HG03039 (cell line): ENCODE measurements at regions not wholly inside any gene's neighbourhood (a gene's known extent, or its start where the extent isn't known, plus 50 kb on each side); places are given as distances from the start of the nearest gene placed in this dataset.

ENCODE experiments used
- ATAC-seq: cut with Tn5 transposase; IDR thresholded peaks from one replicate; pipeline ENCODE4 v1.9.1; 2021; ENCODE audit warnings: mild to moderate bottlenecking, moderate library complexity; ENCODE audit not compliant: unreplicated experiment

- no peak for ATAC-seq
Observed at GRCh38 chr3:187949093-187949820, 204.0 kb upstream of the BCL6 start.

DNA sequence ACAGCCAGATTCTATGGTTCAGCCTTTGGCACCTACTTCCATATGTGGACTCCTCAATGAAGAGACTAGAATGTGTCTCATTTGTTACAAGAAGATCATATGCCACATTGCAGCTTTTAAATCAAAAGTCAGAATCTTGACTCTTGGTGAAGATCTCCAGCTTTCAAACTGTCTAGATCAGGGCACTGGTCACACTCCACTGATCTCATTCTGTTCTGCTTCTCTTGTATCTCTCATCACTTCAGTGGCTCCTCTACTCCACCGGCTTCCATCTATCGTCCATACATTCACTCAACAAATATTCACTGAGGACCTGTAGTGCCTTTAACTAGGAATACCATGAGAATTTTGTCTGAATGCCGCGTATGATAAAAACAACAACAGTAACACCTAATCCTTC lies 203.3 kb upstream of the LPP start:
- ATAC-seq = no peak

GRCh38 chr3:187951452-187952190 lies 202.3 kb upstream of the LPP start:
- ATAC-seq = no peak

- no peak for ATAC-seq
Observed at GRCh38 chr3:187952849-187953248, 201.1 kb upstream of the LPP start.

DNA sequence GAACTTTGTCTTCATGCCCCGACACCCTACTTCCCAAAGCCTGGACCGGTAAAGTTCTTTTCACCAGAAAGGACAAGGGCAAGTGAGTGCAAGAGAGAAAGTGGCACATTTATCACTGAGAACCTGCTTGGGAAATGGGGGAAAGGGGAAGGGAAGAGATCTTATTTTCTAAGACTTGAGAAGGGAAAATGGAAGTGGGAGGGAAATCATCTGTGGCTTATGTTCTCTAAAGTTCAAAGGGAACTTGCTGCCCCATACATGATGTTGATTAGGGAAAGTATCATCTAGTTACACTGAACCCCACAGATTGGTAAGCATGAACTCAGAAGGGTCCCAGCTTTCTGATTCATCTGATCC lies 199.5 kb upstream of the LPP start:
- no peak for ATAC-seq

- ATAC-seq = no peak
Observed at GRCh38 chr3:187954873-187955586, 198.9 kb upstream of the LPP start.

GRCh38 chr3:187955587-187955952 lies 198.4 kb upstream of the LPP start:
- ATAC-seq = no peak

DNA sequence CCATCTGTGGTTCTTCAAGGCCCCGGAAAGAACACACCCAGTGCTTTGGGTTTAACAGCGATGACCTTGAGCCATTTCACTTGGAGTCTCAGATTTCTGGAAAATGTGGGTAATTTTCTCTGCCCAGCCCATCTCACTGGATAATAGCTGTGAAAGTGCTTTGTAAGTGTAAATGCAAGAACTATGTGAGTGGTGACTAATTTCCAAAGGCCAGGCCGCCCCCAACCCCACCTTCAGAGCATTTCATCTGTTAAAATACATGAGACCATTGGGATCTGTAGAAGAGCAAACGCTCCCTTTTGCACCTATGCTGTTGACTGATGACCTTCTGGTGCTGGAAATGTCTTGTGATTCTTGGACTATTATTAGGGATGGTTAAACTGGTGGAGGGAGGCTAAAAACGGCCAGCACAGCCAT lies 196.8 kb upstream of the LPP start:
- ATAC-seq = no peak

GRCh38 chr3:187957582-187957981 lies 196.4 kb upstream of the LPP start:
- ATAC-seq = no peak

- ATAC-seq = no peak
Observed at GRCh38 chr3:187958432-187959003, 195.4 kb upstream of the LPP start.

DNA sequence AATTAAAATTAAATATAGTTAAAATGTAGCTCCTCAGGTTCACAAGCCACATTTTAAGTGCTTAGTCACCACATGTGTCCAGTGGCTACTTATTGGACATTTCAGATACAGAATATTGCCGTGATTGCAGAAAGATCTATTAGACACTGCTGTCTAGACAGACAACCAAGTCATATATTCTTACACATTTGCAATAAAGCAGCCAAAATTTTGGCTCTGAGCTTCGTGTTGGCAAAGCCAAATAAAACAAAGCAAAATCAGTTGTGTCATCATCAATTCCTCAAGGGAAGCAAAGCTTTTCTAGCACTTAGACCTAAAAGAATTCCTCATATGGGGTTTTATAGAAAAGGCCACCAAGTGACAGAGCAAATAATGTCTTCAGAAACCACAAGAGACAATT lies 193.1 kb upstream of the LPP start:
- ATAC-seq = no peak

DNA sequence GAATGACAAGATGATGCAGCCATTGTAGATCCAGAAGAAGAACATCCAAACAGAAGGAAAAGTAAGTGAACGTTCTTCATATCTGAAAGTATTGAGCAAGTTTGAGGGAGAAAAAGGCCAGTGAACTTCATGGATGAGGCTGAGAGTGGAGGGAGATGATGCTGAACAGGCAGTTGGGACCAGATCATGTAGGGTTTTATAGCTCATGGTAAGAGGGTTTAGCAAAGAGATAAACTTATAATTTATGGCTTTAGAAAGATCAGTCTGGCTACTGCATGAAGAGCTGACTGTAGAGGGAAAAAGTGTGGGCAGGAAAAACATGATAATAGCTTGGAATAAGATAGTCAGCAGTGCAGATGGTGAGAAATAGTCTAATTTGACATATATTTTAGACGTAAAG lies 192.6 kb upstream of the LPP start:
- ATAC-seq = no peak

DNA sequence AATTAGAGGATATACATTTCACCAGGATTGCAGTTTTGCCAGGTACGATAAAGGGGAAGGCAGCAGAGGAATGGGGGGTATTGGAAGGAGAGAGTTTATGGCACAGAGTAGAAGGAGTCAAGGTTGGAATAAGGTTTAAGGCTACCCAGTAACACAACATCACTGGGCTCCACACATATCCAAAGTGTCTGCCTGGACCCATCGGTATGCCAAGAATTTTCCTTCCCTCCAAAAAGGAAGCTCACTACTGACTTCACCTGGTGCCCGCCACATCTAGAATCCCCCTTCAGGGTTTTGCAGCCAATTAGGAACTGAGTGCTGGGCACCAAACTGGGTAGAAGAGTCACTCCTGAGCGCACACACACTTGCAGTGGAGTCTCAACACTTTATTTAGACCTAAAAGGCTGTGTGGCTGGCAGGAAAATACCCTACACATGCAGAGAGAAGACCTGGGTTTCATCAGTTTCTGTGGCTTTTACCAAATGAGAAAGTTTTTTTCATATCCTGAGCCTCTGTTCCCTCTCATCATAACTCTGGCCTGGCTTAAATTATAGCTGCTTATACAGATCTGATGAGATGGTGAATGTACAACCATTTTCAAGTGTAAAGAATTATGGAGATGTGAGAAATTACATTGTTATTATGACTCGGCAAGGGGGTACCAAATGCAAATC lies 190.8 kb upstream of the LPP start:
- no peak for ATAC-seq

DNA sequence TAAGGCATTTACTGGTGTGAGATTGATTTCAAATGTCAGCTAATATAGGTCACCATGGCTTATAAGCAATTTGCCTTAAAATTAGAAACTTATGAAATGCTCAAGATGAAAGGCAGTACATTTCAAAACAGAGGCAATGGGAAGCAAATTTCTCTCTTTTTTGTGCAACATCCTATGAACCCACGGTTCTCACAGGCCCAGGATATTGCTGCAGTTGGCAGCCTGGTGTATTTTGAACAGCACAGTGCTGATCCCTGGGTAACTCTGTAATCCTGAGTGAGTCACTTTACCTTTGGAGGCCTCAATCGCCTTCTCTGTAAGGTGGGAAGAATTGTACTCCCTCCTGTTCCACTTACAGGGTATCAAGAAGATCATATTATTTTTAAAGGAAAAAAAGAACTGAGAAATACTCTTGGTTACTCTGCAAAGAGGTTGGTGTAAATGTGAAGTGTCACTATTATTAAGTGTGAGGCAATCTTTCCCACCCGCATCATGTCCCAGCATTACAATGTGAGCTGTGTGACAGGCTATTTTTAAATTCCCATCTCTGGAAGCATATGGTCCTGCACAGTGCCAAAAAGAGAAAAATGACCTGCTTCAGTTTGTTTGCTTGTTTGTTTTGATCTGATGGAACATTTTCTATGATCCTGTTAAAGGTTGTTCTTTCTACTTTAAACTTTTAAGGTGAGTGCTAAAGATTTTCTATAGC lies 190.1 kb upstream of the LPP start:
- ATAC-seq = no peak

- ATAC-seq = no peak
Observed at GRCh38 chr3:187964760-187965159, 189.2 kb upstream of the LPP start.

- no peak for ATAC-seq
Observed at GRCh38 chr3:187966096-187966495, 187.9 kb upstream of the LPP start.

GRCh38 chr3:187966636-187967406 lies 187.1 kb upstream of the LPP start:
- ATAC-seq = no peak

DNA sequence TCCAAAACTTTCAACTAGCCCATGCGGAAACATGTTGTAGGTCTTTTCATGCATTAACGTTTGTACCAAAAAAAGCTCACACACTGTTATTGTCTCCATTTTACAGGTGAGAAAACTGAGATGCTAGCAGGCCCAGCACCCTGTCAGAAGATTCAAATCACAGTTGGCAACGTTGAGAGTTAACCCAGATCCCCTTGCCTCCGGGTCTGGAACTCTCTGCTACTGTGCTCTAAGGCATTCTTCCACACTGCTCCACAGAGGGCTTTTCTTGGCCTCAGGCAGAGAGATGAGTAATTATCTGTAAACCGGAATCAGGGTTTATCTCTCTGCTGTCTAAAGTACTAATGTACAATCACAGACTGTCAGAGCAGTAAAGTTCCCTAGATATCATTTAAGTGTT lies 186.0 kb upstream of the LPP start:
- ATAC-seq = no peak

GRCh38 chr3:187968883-187969580 lies 184.9 kb upstream of the LPP start:
- no peak for ATAC-seq
